Duodenal mucosa (tissue), 2 donors: ENCODE measurements at regions not wholly inside any gene's neighbourhood (a gene's known extent, or its start where the extent isn't known, plus 50 kb on each side); places are given as distances from the start of the nearest gene placed in this dataset.

ENCODE experiments used
- H3K27ac ChIP-seq: one replicate; pipeline ENCODE4 v1.7.0; 2013; ENCODE audit warnings: low read depth, low read length
- H3K27me3 ChIP-seq, 2 donors: one replicate each; pipeline ENCODE4 v1.7.0; 2013; ENCODE audit warnings: low read length in 2 of 2, control low read depth in 1 of 2; ENCODE audit not compliant: insufficient read depth in 2 of 2, control insufficient read depth in 1 of 2
- H3K36me3 ChIP-seq, 2 donors: one replicate each; pipeline ENCODE4 v1.7.0; 2013; ENCODE audit warnings: low read length in 2 of 2, control low read depth in 1 of 2; ENCODE audit not compliant: insufficient read depth in 2 of 2, control insufficient read depth in 1 of 2
- H3K4me1 ChIP-seq, 2 donors: one replicate each; pipeline ENCODE4 v1.7.0; 2013; ENCODE audit warnings: low read length in 2 of 2, control low read depth in 1 of 2; ENCODE audit not compliant: insufficient read depth in 2 of 2, control insufficient read depth in 1 of 2
- H3K4me3 ChIP-seq, 2 donors: one replicate each; pipeline ENCODE4 v1.7.0; 2013; ENCODE audit warnings: low read length in 2 of 2, low read depth in 1 of 2
- H3K9ac ChIP-seq, 2 donors: one replicate each; pipeline ENCODE4 v1.7.0; 2013; ENCODE audit warnings: low read length in 2 of 2, low read depth in 1 of 2
- H3K9me3 ChIP-seq, 2 donors: one replicate each; pipeline ENCODE4 v1.7.0; 2013; ENCODE audit warnings: low read length in 2 of 2, control low read depth in 1 of 2; ENCODE audit not compliant: control insufficient read depth in 1 of 2

GRCh38 chr5:125258615-125259014 is 512.2 kb upstream of the ZNF608 start:
- peaks cover 0 to 8% of the 10 kb centered on the region in 2 donors for H3K9me3 ChIP-seq
- no peak overlapping the region for H3K4me3 ChIP-seq
- no peak overlapping the region for H3K27ac ChIP-seq
- no peak overlapping the region for H3K9ac ChIP-seq
- no peaks in the 10 kb centered on the region for H3K27me3 ChIP-seq
- no peaks in the 10 kb centered on the region for H3K36me3 ChIP-seq
- no peaks in the 10 kb centered on the region for H3K4me1 ChIP-seq

DNA sequence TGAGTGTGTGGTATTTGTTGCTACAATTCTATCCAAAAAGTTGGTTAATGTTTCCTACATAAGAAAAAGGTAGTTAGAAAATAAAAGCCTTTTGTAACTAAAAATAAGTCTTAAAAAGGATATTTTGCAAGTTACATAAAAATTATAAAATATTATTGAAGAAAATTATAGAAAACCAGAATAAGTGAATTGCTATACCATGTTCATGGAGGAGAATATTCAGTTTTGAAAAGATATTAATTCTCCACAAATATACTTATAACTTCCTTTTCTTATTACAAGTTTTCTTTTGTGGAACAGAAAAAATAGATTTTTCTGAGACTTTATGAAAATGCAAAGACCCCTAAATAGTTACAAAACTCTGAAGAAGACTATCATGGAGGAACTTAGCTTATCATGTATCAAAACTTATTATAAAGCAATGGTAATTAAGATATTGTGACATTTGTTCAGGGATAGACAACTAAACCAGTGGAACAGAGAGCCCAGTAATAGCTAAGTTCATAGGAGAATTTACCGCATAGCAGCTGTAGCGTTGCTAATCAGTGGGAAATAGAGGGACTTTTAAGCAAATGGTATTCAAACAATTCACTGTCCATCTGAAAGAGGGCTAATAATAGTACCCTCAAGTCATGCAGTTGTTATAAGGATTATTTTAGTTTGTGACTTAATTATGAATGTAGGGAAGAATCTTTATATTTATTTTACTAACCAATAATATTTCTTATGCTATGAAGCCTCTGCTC is 515.2 kb upstream of the ZNF608 start:
- Histone ChIP-seq H3K4me1 (no peaks in the 10 kb centered on the region), H3K36me3 (no peaks in the 10 kb centered on the region), H3K9me3 (no peaks in the 10 kb centered on the region), H3K4me3 (no peak overlapping the region), H3K27ac (no peak overlapping the region), H3K9ac (no peak overlapping the region), H3K27me3 (no peaks in the 10 kb centered on the region)

DNA sequence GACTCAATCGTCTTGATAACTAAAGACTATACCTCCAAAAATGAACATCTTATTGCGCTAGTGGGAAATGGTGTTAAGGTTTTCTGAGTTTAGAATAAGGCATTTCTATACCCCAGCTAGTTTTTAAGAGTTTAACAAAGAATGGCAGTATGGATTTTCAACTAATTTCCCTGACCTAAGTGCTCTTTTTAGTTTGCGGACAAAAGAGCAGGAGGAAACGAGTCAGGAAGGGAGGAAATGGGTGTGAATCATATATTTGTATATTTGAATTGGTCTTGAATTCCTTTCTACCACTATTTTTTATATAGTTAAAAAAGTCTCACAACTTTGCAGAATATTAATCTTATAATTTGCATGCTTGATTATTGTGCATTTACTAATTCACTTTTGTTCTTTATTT is 516.3 kb upstream of the ZNF608 start:
- Histone ChIP-seq H3K4me3 (no peak overlapping the region), H3K9me3 (no peaks in the 10 kb centered on the region), H3K4me1 (no peaks in the 10 kb centered on the region), H3K27me3 (no peaks in the 10 kb centered on the region), H3K36me3 (no peaks in the 10 kb centered on the region), H3K27ac (no peak overlapping the region), H3K9ac (no peak overlapping the region)

DNA sequence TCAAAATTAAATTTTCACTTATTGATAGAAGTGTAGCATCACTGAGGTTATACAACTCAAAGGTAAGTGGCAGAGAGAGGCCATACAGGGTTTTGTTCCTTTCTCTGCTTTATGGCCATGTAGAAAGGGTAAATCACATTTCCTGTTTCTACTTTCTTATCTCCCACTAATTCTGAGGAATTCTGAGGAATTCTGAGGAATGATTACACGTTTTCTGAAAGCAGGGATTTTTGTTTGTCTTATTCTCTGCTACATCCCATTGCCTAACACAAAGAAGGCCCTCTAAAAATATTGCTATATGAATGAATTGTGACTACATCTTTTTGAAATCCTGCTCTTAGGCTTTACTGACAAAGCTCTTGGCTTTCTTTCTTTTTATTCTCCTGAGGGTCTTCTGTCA is 516.9 kb upstream of the ZNF608 start:
- H3K9me3 ChIP-seq: no peaks in the 10 kb centered on the region

GRCh38 chr5:125266106-125266505 is 519.7 kb upstream of the ZNF608 start:
- no peaks in the 10 kb centered on the region for H3K36me3 ChIP-seq
- no peak overlapping the region for H3K9ac ChIP-seq
- no peak overlapping the region for H3K4me3 ChIP-seq
- no peaks in the 10 kb centered on the region for H3K4me1 ChIP-seq
- H3K9me3 ChIP-seq: no peaks in the 10 kb centered on the region
- H3K27me3 ChIP-seq: no peaks in the 10 kb centered on the region
- no peak overlapping the region for H3K27ac ChIP-seq

More for the DNA sequence above, 516.9 kb upstream of the ZNF608 start:
- Histone ChIP-seq H3K4me1 (no peaks in the 10 kb centered on the region), H3K9ac (no peak overlapping the region), H3K27ac (no peak overlapping the region), H3K36me3 (no peaks in the 10 kb centered on the region), H3K27me3 (no peaks in the 10 kb centered on the region), H3K4me3 (no peak overlapping the region)

- no peaks in the 10 kb centered on the region for H3K27me3 ChIP-seq
- H3K4me1 ChIP-seq: no peaks in the 10 kb centered on the region
- H3K9ac ChIP-seq: no peak overlapping the region
- no peaks in the 10 kb centered on the region for H3K9me3 ChIP-seq
- H3K4me3 ChIP-seq: no peak overlapping the region
- no peak overlapping the region for H3K27ac ChIP-seq
- no peaks in the 10 kb centered on the region for H3K36me3 ChIP-seq
Observed at GRCh38 chr5:125267636-125268248, 521.3 kb upstream of the ZNF608 start.

DNA sequence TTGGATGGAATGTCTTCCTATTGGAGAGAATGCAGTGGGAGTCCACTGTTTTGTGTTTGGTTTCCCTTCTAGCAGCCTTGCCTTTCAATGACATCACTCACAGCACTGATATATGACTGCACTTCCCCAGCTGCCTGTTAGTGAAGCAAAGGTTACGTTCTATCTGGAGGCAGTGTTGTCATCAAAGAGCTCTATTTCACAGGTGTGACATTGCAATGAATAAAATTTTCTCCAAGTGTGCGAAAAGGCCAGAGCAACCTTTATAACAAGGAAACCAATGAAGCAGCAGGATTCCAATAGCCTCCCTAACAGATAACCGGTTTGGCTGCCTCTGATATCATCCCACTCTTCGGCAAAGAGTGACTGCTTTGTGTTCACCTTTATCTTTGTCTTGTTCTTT is 523.5 kb upstream of the ZNF608 start:
- no peak overlapping the region for H3K9ac ChIP-seq
- H3K27me3 ChIP-seq: no peaks in the 10 kb centered on the region
- H3K4me3 ChIP-seq: no peak overlapping the region
- H3K36me3 ChIP-seq: no peaks in the 10 kb centered on the region
- no peak overlapping the region for H3K27ac ChIP-seq
- H3K4me1 ChIP-seq: no peaks in the 10 kb centered on the region
- H3K9me3 ChIP-seq: no peaks in the 10 kb centered on the region

DNA sequence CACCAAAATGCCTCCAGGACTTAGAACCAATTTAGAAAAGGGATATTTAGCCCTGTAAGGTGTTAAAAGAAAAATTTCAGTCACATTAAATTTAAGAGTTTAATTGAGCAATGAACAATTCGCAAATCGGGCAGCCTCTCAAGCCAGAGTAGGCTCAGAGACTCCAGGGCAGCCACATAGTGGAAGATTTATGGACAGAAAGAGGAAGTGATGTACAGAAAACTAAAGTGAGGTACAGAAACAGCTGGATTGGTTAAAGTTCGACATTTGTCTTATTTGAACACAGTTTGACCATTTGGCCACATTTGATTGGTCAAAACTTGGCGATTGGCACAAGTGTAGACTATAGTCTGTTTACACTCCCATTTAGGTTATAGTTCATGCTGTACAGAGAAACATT is 525.9 kb upstream of the ZNF608 start:
- H3K4me1 ChIP-seq: no peaks in the 10 kb centered on the region
- no peaks in the 10 kb centered on the region for H3K9me3 ChIP-seq
- no peak overlapping the region for H3K4me3 ChIP-seq
- no peak overlapping the region for H3K9ac ChIP-seq
- no peaks in the 10 kb centered on the region for H3K27me3 ChIP-seq
- no peak overlapping the region for H3K27ac ChIP-seq
- no peaks in the 10 kb centered on the region for H3K36me3 ChIP-seq

DNA sequence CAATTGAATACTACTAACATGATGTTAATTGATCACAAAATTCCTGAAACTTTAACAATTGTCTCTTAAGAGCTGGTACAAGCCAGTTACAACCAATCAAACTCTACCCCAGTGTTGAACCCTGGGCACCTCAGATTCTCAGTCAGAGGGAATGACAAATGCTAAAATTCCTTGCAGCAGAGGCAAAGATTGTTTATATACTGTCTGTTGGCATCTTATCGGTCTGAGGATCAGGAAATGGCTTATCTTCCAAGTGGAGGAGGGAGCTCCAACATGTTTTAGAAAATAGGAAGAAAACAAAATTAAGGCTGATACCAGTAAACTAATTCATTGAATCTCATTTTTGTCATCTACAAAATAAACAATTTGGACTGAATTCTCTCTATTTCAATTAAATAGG is 527.8 kb upstream of the ZNF608 start:
- Histone ChIP-seq H3K9me3 (no peaks in the 10 kb centered on the region), H3K36me3 (no peaks in the 10 kb centered on the region), H3K27me3 (no peaks in the 10 kb centered on the region), H3K4me1 (no peaks in the 10 kb centered on the region), H3K9ac (no peak overlapping the region), H3K4me3 (no peak overlapping the region), H3K27ac (no peak overlapping the region)

- Histone ChIP-seq H3K36me3 (no peaks in the 10 kb centered on the region), H3K9me3 (no peaks in the 10 kb centered on the region), H3K4me1 (no peaks in the 10 kb centered on the region), H3K9ac (no peak overlapping the region), H3K27ac (no peak overlapping the region), H3K4me3 (no peak overlapping the region), H3K27me3 (no peaks in the 10 kb centered on the region)
Observed at GRCh38 chr5:125274938-125275724, 528.7 kb upstream of the ZNF608 start.
